MM.1S (cell line): ENCODE measurements at regions not wholly inside any gene's neighbourhood (a gene's known extent, or its start where the extent isn't known, plus 50 kb on each side); places are given as distances from the start of the nearest gene placed in this dataset.

Source experiments
- DNase-seq: peaks from one replicate; pipeline ENCODE4 v3.0.0-alpha.2; 2015
- H2AFZ ChIP-seq: fragments of 300-600 bp; sonication (generic); 2 replicates; pipeline ENCODE4 v1.6.0; 2016; ENCODE audit warnings: antibody characterized with exemption, low read length
- H3F3A ChIP-seq: fragments of 300-600 bp; sonication (generic); 2 replicates; pipeline ENCODE4 v1.6.1; 2016; ENCODE audit warnings: mild to moderate bottlenecking, antibody characterized with exemption, low read length, moderate library complexity, mixed read lengths; ENCODE audit not compliant: insufficient read depth
- H3K27ac ChIP-seq: fragments of 300-600 bp; sonication (generic); 2 replicates; pipeline ENCODE4 v1.5.1; 2016; ENCODE audit warnings: mild to moderate bottlenecking, low read length
- H3K27me3 ChIP-seq: fragments of 300-600 bp; sonication (generic); replicated peaks from 2 replicates; pipeline ENCODE4 v1.6.0; 2016; ENCODE audit warnings: low read length; ENCODE audit not compliant: insufficient read depth
- H3K36me3 ChIP-seq: fragments of 300-600 bp; sonication (generic); replicated peaks from 2 replicates; pipeline ENCODE4 v1.6.1; 2016; ENCODE audit warnings: mild to moderate bottlenecking, low read length, mixed read lengths; ENCODE audit not compliant: insufficient read depth
- H3K4me1 ChIP-seq: fragments of 300-600 bp; sonication (generic); 2 replicates; pipeline ENCODE4 v1.6.1; 2016; ENCODE audit warnings: low read length, mixed read lengths
- H3K4me2 ChIP-seq: fragments of 300-600 bp; sonication (generic); 2 replicates; pipeline ENCODE4 v1.6.0; 2016; ENCODE audit warnings: low read depth, low read length
- H3K4me3 ChIP-seq: fragments of 300-600 bp; sonication (generic); 2 replicates; pipeline ENCODE4 v1.5.1; 2016; ENCODE audit warnings: low read length, mixed read lengths
- H3K79me2 ChIP-seq: fragments of 300-600 bp; sonication (generic); 2 replicates; pipeline ENCODE4 v1.6.1; 2016; ENCODE audit warnings: mixed run types, low read length, mixed read lengths
- H3K9ac ChIP-seq: fragments of 300-600 bp; sonication (generic); 2 replicates; pipeline ENCODE4 v1.6.1; 2016; ENCODE audit warnings: low read length, mixed read lengths
- H3K9me2 ChIP-seq: fragments of 300-600 bp; sonication (generic); replicated peaks from 2 replicates; pipeline ENCODE4 v1.6.1; 2016; ENCODE audit warnings: mild to moderate bottlenecking, low read length, mixed read lengths; ENCODE audit not compliant: insufficient read depth
- H3K9me3 ChIP-seq: fragments of 300-600 bp; sonication (generic); replicated peaks from 2 replicates; pipeline ENCODE4 v1.6.1; 2016; ENCODE audit warnings: mild to moderate bottlenecking, low read length, mixed read lengths; ENCODE audit not compliant: insufficient read depth
- H4K20me1 ChIP-seq: fragments of 300-600 bp; sonication (generic); 2 replicates; pipeline ENCODE4 v1.6.1; 2016; ENCODE audit warnings: mild to moderate bottlenecking, low read length, moderate library complexity, mixed read lengths; ENCODE audit not compliant: insufficient read depth
- EZH2 ChIP-seq: fragments of 300-600 bp; sonication (generic); optimal IDR thresholded peaks from 2 replicates; pipeline ENCODE3; 2017; ENCODE audit warnings: low read depth, mild to moderate bottlenecking, antibody characterized with exemption, low read length, mixed read lengths
- EZH2phosphoT487 ChIP-seq: fragments of 300-600 bp; sonication (generic); IDR thresholded peaks from 2 replicates; pipeline ENCODE4 v1.6.1; 2018; ENCODE audit warnings: antibody characterized with exemption, low read length
- TF ChIP-seq, protein P1 (sequence below): fragments of 300-600 bp; sonication (generic); IDR thresholded peaks from 2 replicates; pipeline ENCODE4 v1.5.1; 2016; ENCODE audit warnings: antibody characterized with exemption, low read length, mixed read lengths

GRCh38 chr11:15704556-15704955 is 589.8 kb downstream of the INSC start:
- Histone ChIP-seq H3K79me2 (no peaks in the 10 kb centered on the region), H3K9me3 (no peaks in the 10 kb centered on the region), H3F3A (no peaks in the 10 kb centered on the region), H3K9me2 (no peaks in the 10 kb centered on the region), H3K9ac (no peak overlapping the region), H3K4me1 (no peaks in the 10 kb centered on the region), H4K20me1 (no peaks in the 10 kb centered on the region), H3K27ac (no peak overlapping the region), H3K4me3 (no peak overlapping the region), H3K36me3 (no peaks in the 10 kb centered on the region), H3K27me3 (no peaks in the 10 kb centered on the region), H3K4me2 (no peak overlapping the region), H2AFZ (no peak overlapping the region)
- TF ChIP-seq, protein P1, sequence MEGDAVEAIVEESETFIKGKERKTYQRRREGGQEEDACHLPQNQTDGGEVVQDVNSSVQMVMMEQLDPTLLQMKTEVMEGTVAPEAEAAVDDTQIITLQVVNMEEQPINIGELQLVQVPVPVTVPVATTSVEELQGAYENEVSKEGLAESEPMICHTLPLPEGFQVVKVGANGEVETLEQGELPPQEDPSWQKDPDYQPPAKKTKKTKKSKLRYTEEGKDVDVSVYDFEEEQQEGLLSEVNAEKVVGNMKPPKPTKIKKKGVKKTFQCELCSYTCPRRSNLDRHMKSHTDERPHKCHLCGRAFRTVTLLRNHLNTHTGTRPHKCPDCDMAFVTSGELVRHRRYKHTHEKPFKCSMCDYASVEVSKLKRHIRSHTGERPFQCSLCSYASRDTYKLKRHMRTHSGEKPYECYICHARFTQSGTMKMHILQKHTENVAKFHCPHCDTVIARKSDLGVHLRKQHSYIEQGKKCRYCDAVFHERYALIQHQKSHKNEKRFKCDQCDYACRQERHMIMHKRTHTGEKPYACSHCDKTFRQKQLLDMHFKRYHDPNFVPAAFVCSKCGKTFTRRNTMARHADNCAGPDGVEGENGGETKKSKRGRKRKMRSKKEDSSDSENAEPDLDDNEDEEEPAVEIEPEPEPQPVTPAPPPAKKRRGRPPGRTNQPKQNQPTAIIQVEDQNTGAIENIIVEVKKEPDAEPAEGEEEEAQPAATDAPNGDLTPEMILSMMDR: no peak
- DNase-seq: no peak

GRCh38 chr11:15705891-15706290 is 591.2 kb downstream of the INSC start:
- TF ChIP-seq EZH2: no peak
- TF ChIP-seq EZH2phosphoT487: no peak
- TF ChIP-seq, protein P1: no peak
- no peaks in the 10 kb centered on the region for H3K27me3 ChIP-seq
- no peak overlapping the region for H2AFZ ChIP-seq
- H3F3A ChIP-seq: no peaks in the 10 kb centered on the region
- H3K4me3 ChIP-seq: no peak overlapping the region
- H3K4me2 ChIP-seq: no peak overlapping the region
- no peak overlapping the region for H3K27ac ChIP-seq
- no peaks in the 10 kb centered on the region for H3K9me2 ChIP-seq
- no peaks in the 10 kb centered on the region for H3K36me3 ChIP-seq
- H3K9ac ChIP-seq: no peak overlapping the region
- H3K9me3 ChIP-seq: no peaks in the 10 kb centered on the region
- H4K20me1 ChIP-seq: no peaks in the 10 kb centered on the region
- DNase-seq: no peak
- no peaks in the 10 kb centered on the region for H3K4me1 ChIP-seq
- H3K79me2 ChIP-seq: no peaks in the 10 kb centered on the region

DNA sequence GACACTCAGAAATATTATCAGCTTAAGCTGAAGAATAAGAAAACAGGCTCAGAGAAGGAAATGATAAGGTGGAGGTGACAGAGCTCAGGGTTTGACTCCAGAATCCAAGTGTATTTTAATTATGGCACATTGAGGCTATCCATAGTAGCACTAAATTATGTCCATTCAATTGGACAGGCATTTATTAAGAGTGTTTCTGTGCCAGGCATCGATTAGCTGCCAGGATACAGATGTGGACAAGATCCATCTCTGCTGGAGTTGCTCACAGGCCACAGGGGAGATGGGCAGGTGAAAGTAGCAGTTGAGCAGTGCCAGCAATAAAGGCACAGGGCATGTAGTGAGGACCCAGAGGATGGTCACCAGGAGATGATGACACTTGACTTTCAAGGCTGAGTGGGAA is 592.5 kb downstream of the INSC start:
- H3F3A ChIP-seq: no peaks in the 10 kb centered on the region
- no peak overlapping the region for H3K4me3 ChIP-seq

DNA sequence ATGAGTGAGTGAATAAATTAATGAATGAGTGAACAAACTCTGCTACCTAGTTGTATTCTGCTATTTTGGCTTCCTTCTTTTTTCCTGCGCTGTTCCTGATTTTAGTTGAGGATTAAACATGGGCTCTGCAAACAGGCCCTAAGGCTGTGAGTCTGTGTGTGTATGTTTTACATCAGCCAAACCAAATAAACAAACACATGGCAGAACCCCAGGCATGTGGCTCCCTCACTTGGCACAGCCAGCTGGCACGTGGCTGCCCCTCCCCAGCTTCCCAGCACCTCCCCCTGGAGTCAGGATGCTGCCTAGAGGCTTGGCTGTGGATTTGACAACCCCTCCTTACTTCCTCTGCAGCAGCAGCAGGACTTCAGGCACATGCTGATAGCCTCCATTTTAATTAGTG is 593.2 kb downstream of the INSC start:
- Histone ChIP-seq H4K20me1 (no peaks in the 10 kb centered on the region), H3F3A (no peaks in the 10 kb centered on the region), H3K4me3 (no peak overlapping the region), H3K27ac (no peak overlapping the region), H2AFZ (no peak overlapping the region), H3K9ac (no peak overlapping the region), H3K4me1 (no peaks in the 10 kb centered on the region), H3K79me2 (no peaks in the 10 kb centered on the region), H3K27me3 (no peaks in the 10 kb centered on the region), H3K9me3 (no peaks in the 10 kb centered on the region), H3K4me2 (no peak overlapping the region), H3K36me3 (no peaks in the 10 kb centered on the region), H3K9me2 (no peaks in the 10 kb centered on the region)
- TF ChIP-seq EZH2phosphoT487 (no peak), EZH2 (no peak)
- TF ChIP-seq, protein P1: no peak
- no peak for DNase-seq

More for the DNA sequence above, 592.5 kb downstream of the INSC start:
- no peak overlapping the region for H3K27ac ChIP-seq
- no peaks in the 10 kb centered on the region for H3K4me1 ChIP-seq
- H2AFZ ChIP-seq: no peak overlapping the region
- H3K9me2 ChIP-seq: no peaks in the 10 kb centered on the region
- no peaks in the 10 kb centered on the region for H3K9me3 ChIP-seq
- no peak overlapping the region for H3K4me2 ChIP-seq
- H3K36me3 ChIP-seq: no peaks in the 10 kb centered on the region
- no peaks in the 10 kb centered on the region for H3K27me3 ChIP-seq
- no peak for TF ChIP-seq EZH2phosphoT487
- TF ChIP-seq EZH2: no peak
- no peak overlapping the region for H3K9ac ChIP-seq
- no peaks in the 10 kb centered on the region for H3K79me2 ChIP-seq
- H4K20me1 ChIP-seq: no peaks in the 10 kb centered on the region
- DNase-seq: no peak
